HG03432 (cell line): ENCODE measurements at regions not wholly inside any gene's neighbourhood (a gene's known extent, or its start where the extent isn't known, plus 50 kb on each side); places are given as distances from the start of the nearest gene placed in this dataset.

Experiments
- ATAC-seq: cut with Tn5 transposase; IDR thresholded peaks from one replicate; pipeline ENCODE4 v1.9.1; 2021; ENCODE audit warnings: mild to moderate bottlenecking, moderate library complexity; ENCODE audit not compliant: unreplicated experiment

DNA sequence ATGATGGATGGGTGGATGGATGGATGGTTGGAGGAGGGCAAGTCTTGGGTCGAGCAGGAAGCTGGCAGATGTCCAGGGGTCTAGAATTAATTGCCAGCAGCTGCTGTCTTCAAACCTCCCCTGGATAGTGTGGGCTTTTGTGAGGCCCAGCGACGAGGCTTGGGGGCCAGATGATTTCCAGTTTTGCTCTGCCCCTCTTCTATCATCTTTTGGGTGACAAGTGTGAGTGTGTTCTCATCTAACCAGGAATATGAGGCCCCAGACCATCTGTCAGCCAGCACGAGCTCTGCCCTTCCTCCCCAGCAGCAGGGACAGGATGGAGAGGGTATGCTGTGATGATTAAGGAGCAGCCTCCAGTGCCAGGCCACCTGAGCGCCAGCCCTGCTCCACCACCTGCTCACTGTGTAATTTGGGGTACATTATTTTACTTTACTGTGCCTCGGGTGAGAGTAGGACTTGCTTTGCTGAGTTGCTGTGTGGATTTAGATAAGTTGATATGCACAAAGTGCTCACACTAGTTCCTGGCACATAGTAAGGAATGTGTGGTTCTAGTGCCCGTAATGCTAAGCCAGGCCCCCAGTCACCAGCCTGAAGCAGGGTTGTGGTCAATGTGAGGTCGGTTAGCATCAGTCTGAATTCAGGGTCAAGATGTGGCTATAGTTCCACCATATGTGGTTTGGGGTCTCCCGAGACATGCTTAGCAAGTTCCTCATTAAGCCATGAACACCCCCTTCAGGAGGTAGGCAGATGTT lies 251.1 kb downstream of the CYP26B1 start:
- ATAC-seq = no peak

DNA sequence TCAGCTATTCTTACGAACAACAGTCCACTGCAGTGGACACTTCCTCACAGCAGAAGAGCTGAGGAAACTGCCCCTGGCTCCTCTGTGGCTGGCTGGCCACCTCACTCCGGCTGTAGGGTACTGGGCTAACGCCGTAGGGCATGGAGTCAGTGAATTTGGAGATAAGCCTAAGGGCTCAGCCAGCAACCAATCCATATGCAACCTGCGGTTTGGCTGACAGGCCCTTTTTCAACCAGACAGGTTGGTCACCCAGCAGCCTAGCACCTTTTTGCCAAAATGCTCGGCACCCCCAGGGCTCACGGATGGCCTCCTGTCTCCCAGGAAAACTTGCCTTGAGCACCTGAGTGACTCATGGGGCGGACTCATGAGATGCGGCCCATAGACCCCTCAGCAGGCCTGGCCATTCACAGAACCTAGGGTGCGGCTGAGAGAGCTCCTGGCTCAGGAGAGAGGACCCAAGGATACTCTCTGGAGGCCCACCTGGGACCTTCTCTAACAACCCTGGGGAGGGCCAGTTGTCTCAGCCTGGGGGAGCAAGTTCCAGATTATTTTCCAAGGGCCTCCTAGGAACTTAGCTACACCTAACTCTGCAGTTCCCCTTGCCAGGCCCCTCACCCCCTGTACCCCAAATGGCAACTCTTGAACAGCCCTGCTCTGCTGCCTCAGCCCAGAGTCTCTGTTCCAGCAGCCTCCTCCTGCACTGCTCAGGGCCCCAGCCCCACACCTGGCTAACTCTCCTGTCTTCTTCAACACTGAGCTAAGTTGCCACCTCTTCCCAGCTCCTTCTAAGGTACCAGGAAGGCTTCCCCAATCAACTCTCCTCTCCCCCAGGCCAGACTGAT lies 252.1 kb downstream of the CYP26B1 start:
- ATAC-seq = no peak

DNA sequence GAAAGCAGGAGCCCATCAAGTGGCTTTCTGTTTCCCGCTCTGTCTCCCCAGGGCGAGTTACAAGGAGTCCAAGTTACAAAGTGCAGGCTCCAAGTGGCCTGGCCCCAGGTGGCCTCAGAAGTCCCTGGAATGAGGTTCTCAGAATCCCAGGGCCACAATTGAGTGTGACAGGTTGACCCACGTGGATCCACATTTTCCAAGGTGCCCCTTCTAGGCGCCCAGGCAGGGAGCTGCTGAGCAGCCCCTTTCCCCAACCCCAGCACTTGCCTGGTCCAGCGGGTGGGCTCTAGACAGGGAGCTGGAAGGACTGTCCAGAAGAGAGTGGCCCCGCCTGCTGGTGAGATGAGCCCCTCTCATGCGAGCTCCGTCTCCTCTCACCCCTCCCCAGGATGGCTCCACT lies 253.4 kb downstream of the CYP26B1 start:
- no peak for ATAC-seq

DNA sequence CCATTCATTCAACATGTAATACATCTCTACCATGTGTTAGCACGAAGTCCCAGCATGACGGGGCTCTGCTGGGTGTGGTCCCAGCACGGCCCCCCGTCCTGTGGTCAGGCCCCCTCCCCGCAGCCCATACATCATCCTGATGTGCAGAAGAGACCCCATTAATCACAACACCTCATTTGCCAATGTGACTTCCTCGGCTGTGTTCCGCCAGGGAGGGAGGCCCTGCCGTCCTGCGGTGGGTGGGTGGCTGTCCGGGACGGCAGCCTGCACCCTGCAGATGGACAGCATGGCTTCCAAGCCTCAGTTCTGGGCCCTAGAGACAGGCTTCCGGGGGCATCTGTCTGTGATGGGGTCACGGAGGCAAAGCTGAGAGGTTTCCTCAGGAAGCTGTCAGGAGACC lies 254.0 kb downstream of the CYP26B1 start:
- no peak for ATAC-seq

DNA sequence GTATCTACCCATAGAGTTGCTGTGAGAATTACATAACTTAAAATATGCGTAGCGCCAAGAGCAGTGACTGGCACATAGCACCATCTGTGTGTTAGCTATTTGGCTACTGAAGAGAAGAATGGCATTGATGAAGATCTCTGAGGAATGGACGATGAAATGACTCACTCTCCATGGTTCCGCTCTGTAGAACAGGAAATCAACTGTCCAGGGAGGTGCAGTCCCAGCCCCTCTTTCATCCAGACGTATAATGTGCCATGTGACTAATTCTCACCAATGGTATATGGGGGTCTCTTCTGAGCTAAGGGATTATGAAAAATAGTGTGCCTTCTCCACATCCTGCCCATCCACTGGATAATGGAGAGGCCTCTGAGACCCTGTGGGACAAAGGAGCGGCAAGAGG lies 254.8 kb downstream of the CYP26B1 start:
- ATAC-seq = no peak

DNA sequence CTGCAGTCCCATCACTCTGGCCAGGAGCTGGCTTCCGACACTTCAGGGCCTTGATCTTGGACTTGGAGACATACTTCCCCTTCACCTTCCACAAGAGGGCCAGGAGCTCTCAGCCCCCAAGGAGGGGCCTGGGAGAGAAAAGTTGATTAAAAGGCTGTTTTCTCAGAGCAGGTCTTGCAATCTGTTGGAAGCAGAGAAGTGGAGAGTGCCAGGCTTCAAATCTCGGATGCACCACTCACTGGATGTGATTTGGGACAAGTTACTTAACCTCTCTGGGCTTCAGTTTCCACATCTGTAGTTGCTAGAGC lies 255.3 kb downstream of the CYP26B1 start:
- no peak for ATAC-seq

DNA sequence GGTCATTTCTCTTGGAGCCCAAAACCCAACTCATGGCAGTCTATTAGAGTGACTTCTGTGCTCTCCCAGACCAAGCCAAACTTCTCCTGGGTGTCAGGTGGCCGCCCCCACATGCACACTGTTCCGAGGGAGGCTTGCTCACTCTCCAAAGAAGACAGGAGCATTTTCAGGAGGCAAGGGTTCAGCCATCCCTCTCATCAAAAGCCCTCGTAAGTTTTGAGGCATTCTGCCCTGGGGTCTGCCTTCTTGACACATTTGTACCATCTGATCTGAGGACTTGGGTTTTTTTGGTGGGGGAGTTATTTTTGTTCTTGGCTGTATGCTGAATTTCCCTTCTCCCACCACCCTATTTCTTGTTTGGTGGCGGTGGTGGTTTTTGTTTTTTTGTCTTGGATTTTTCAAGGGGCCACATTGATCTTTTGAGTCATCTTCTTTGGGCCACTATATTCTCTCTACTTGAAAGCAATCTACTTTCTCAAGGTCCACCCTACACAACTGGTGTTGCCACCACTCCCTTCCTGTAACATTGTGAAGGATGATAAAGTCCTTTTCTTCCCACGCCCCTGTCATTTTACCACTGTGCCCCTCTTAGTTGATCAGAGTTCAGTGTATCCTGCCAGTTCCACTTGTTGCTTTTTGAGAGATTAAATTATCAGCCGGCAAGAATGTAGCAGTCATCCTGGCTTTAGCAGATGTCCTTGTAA lies 255.8 kb downstream of the CYP26B1 start:
- no peak for ATAC-seq

DNA sequence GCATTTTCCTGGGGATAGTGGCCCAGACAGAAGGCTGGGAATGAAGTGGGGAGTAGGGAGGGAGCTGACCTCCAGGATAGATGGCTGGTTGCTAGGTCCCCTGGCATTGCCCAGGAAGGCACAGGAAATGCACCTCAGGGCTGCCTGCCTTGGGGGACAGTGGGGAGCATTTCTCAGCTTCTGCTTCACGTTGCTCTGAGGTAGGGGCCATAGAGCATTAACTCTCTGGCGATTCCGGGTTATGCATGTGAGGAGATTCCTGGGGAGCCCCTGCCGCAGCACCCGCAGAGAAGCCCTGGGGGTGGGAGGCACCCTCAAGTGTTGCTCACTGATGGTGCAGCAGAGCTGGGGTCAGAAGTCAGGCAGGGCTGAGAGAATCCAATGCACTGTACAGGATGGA lies 256.5 kb downstream of the CYP26B1 start:
- no peak for ATAC-seq

DNA sequence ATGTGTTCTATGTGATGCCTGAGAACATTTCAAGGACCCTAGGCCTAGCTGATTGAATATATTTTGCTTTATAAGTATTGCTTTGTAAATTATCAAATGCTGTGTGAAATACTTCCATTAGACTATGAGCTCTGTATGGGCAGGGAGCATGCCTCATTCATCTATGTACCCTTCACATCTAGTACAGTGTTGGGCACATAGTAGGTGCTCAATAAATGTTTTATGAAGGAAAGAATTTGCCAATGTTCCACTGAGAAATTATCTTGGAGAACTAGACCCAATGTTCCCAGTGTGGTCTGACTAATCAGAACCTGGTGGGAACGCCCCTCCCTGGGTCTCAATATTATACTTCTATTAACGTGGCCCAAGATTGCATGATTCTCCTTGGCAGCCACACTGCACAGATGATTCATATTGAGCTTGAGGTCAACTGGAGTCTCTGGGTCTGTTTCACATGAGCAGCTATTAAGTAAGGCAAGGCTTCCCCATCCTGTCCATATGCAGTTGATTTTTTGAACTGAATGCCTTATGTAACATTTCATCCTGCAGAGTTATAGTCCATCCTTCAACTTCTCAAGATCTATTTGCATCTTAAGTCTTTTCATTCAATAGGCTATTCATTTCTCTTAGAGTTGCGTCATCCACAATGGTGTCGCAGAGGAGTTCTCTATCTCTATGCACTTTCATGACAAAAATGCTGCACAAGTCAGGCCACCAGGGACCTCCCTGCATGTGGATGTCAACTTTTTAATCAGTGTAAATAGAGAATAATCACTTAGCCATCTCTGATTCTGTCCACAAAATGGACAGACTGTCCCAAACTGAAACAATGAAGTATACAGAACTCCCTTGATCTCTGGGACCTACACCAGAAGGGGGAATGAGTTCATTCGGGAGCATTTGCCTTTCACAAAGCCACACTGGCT lies 257.6 kb downstream of the CYP26B1 start:
- no peak for ATAC-seq

DNA sequence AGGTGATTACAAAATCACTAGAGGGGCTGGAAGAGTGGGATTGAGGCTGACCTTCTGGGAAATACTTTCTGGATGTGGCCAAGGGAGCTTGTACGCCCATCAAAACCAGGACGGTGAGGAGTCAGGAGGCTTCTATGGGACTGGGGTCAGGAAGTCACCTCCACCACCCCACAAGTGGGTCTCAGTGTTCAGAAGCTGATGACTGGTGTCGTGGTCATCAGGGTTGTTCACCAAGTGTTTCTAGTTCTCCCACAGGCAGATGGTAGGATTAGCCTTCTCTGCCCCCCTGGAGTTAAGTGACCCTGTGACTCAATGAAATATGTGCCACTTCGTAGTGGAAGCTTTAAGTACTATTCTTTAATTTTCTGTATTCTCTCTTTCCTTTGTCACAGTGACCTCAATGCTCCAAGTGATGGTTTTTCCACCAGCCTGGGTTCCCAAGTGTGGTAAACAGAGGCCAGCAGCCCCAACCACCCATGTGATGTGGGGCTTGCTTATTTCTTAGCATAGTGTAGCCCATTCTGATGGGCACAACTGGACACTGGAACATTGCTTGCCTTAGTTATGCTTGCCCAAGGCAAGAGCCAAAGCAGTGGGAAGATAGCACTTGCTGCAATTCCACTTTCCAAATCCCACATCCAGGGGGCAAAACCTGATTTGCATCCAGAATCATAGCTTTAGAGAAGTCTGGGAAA lies 258.8 kb downstream of the CYP26B1 start:
- ATAC-seq = no peak

DNA sequence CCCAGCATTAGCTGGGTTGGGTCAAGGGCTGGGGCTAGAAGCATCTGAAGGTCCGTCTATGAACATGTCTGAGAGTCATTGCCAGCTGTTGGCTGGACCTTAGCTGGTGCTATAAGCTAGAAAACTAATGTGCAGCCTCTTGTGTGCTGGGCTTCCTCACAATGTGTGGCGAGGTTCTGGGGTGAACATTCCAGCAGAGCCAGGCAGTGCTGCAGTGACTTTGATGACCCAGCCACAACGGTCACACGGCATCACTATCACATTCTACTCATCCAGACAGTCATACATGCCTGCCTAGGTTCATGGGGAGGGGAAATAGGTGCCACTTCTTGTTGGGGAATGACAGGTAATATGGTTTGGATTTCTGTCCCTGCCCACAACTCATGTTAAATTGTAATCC lies 260.5 kb downstream of the CYP26B1 start:
- no peak for ATAC-seq

DNA sequence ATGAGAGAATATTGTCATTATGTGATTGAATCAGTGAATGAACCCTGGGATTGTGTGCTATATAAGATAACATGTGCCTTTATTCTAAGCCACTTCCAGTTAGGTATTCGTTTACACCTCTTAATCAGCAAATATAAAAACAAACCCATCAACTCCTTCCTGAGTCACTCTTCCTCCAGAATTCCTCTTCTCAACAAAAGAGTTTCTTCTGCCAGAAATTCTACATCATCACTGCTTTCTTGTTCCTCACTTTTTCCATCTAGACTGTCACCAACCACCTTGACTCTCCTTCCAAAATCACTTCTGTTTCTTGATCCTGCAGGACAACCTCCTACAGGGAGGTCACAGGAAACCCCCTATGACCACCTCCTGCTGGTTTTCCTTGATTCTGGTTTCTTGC lies 261.4 kb downstream of the CYP26B1 start:
- no peak for ATAC-seq

DNA sequence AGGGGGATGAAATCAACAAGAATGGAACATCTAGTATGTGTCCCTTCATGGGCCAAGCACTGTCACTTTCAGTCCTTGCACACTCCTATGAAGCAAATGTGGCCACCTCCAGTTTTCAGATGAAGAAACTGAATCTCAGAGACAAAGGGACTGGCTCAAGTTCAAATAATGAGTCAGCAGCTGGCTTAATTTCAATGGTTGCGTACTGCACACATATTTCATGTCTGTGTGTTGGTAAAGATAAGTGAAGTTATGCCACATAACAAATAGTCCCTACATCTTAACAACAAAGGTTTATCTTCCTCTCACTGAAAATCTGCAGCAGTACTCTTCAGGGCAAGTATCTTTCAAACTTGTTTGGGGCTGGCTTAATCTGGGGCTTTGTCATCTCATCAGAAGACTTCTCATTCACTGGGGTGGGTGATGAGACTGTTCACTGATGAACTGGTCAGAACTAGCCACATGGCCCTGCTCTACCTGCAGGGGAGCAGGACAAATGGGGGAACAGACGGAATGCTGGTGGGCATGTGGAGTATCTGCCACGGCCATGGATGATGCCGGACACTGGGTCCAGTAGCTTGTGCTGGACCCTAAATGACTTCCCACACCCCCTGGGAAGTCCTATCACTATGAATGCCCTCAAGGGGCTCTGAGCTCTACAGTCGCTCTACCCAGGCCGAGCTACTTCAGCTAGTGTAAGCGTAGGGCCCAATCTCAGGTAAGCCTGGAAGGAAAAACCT lies 263.2 kb downstream of the CYP26B1 start:
- no peak for ATAC-seq

DNA sequence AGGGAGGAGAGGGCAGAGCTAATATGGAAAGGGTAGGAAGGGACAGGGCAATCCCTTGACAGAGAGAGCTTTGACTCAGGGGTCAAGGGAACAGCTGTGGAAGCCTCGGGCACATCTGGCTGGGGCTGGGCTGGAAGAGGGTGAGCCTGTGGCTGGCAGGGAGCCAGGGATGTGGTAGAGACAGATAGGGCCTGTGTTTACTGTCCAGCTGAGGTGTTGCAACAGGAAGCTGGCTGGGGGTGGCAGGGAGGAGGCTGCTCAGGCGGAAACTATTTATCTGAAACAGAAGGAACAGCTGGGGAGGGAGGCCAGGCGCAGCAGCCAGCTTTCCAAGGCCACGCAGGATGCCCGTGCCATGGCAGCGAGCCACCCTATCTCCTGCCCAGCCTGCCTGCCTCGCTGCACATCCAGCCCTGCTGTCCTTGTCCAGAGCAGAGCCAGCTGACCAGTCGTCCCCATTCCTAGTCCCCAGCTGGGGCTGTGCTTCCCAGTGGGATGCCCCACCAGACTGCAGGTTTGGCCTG lies 264.7 kb downstream of the CYP26B1 start:
- peak; percentile 56 for ATAC-seq

DNA sequence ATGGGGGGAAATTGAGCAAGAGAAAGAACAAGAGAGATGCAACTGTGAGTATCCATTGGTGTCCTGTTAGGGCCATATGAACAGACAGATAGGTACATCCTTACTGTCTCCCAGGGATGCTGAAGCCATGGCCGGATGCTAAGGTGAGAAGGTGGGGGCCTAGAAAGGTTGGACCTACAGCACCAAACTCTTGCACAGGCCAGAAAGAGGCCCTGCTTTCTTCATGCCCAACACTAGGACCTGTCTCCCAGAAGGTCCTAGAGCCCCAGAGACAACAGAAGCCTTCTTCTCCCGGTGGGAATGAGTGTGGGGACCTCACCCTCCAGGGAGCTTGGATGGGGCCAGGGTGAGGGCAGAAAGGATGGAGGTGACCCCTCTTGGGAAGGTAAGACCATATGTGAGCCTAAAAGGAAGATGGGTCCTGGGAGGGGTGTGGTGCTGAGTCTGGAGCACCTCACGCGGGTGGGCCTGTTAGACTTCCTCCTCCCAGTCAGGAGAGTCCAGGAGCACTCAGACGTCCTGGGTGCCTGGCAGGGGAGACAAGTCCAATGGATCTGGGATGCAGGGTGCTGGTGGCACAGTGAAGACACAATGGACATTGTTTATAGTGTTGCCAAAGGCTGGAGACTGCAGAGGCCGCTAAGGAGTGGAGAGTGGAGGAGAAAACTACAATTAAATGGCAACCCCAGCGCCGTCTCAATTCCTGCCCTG lies 265.3 kb downstream of the CYP26B1 start:
- no peak for ATAC-seq

DNA sequence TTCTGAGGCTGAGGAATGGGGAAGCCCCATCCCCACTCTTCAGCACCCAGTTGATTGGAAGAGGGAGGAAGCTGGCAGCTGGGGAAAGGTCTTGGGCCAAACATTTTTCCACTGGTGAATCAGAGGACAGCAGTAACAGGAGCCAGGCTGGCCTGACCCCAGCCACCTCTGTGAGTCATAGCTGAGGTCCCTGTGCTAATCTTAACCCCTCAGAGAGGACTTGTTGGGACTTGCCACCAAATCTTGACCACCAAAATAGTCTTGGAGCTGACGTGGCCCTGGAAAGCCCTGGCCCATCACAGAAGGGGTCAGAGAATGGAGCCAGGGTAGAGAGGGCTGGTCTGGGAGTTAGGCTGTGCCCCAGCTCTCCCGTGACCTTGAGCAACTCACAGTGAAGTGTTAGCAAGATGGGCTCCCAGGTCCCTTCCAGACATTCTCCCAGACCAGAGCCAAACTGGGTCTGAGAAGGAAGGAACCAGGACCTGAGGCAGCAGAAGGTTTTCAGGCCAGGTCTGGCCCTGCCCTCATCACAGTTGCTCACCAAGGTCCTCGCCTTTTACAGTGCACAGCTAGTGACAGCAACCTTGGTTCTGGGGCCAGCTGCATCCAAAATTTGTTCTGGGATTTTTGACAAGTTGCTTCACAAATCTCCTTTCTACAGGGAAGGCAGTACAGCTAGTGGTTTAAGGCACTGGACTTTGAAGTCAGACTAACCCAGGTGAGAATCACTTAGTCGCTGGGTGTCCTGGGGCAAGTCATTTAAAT lies 266.6 kb downstream of the CYP26B1 start:
- ATAC-seq = peak; percentile 57

DNA sequence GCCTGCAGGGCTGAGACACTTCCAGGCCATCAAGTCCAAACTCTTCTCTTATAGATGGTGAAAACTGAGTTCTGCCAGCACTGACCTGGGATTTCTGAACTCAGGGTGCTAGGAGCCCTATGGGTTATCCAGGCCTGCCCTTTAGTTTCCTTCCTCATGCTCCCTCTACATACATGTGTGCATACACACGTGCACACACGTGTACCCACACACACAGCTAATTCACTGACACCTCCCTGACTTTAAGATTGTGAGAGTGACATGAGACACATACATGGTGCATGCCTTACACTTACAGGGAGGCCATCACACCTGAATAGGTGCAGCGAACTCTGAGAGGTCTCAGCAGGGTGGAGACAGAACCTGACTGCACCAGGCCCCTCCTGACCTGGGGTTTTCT lies 267.4 kb downstream of the CYP26B1 start:
- no peak for ATAC-seq
